DND-41 (cell line): ENCODE measurements at regions not wholly inside any gene's neighbourhood (a gene's known extent, or its start where the extent isn't known, plus 50 kb on each side); places are given as distances from the start of the nearest gene placed in this dataset.

Experiments
- ATAC-seq: fragments of 200-7000 bp; cut with Tn5 transposase; 3 replicates; pipeline ENCODE4 v1.9.1; 2021; ENCODE audit warnings: low read depth; ENCODE audit not compliant: insufficient read depth
- DNase-seq: peaks from one replicate; pipeline ENCODE4 v3.0.0-alpha.2; 2020
- H2AFZ ChIP-seq: 2 replicates; pipeline ENCODE4 v1.6.0; 2012; ENCODE audit warnings: low read depth, low read length
- H3K27ac ChIP-seq: 2 replicates; pipeline ENCODE4 v1.5.1; 2012; ENCODE audit warnings: low read length, inconsistent platforms
- H3K27me3 ChIP-seq: fragments of 200-600 bp; sonication (generic); 2 replicates; pipeline ENCODE4 v1.6.0; 2012; ENCODE audit warnings: low read length, mild to moderate bottlenecking, inconsistent platforms; ENCODE audit not compliant: insufficient read depth, poor library complexity
- H3K36me3 ChIP-seq: 2 replicates; pipeline ENCODE4 v1.5.1; 2012; ENCODE audit warnings: low read length, inconsistent platforms; ENCODE audit not compliant: insufficient read depth
- H3K4me1 ChIP-seq: 2 replicates; pipeline ENCODE4 v1.5.1; 2012; ENCODE audit warnings: mild to moderate bottlenecking, low read length; ENCODE audit not compliant: insufficient read depth
- H3K4me2 ChIP-seq: 2 replicates; pipeline ENCODE4 v1.6.0; 2012; ENCODE audit warnings: mild to moderate bottlenecking, moderate library complexity, low read length, inconsistent platforms; ENCODE audit not compliant: insufficient read depth
- H3K4me3 ChIP-seq, 2 experiments: fragments of 200-600 bp in 1 of 2; shearing (Covaris generic) in 1 of 2; 2 replicates each; pipeline ENCODE4 v1.5.1; 2012 to 2016; ENCODE audit warnings: inconsistent platforms in 2 of 2, low read length in 2 of 2, mild to moderate bottlenecking in 2 of 2, low read depth in 1 of 2, moderate library complexity in 1 of 2
- H3K79me2 ChIP-seq: 2 replicates; pipeline ENCODE4 v1.6.0; 2012; ENCODE audit warnings: low read length, inconsistent platforms; ENCODE audit not compliant: insufficient read depth
- H3K9ac ChIP-seq: 2 replicates; pipeline ENCODE4 v1.6.0; 2012; ENCODE audit warnings: low read depth, mild to moderate bottlenecking, inconsistent platforms, low read length, moderate library complexity
- H3K9me3 ChIP-seq: 2 replicates; pipeline ENCODE4 v1.5.1; 2012; ENCODE audit warnings: low read length, moderate library complexity, mild to moderate bottlenecking, inconsistent platforms; ENCODE audit not compliant: insufficient read depth, severe bottlenecking
- H4K20me1 ChIP-seq: 2 replicates; pipeline ENCODE4 v1.6.0; 2012; ENCODE audit warnings: low read length; ENCODE audit not compliant: insufficient read depth
- CTCF ChIP-seq: IDR thresholded peaks from 2 replicates; pipeline ENCODE4 v1.5.1; 2012; ENCODE audit warnings: borderline replicate concordance, low read length, moderate library complexity, mild to moderate bottlenecking; ENCODE audit not compliant: poor library complexity, severe bottlenecking; ENCODE audit errors: extremely low read depth
- EZH2 ChIP-seq: IDR thresholded peaks from 3 replicates; pipeline ENCODE4 v1.6.1; 2012; ENCODE audit warnings: borderline replicate concordance, low read depth, mild to moderate bottlenecking, moderate library complexity, low read length, inconsistent platforms; ENCODE audit not compliant: severe bottlenecking

DNA sequence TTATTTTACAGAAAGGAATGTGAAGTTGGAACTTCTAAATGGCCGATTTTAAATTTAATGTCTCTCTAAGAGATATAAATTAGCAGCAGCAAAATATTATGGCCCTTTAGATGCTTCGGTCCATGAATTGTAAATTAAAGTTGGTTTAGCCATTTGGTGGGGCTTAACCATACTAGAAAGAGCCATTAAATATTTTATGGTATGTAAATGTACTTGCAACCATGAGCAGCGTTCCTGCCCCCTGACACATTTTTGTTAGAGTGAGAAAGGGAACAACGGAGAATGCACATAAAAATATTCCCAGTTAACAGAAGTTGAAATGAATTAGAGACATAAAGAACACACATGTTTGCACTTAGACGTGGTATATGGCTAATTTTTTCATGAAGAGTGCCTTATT, 237.9 kb downstream of the MYLK4 start:
- H3K9ac ChIP-seq = no peak overlapping the region
- H3K4me3 ChIP-seq = no peak overlapping the region
- H4K20me1 ChIP-seq = no peaks in the 10 kb centered on the region
- no peak overlapping the region for H3K27ac ChIP-seq
- no peaks in the 10 kb centered on the region for H3K36me3 ChIP-seq
- TF ChIP-seq CTCF = no peak
- TF ChIP-seq EZH2 = no peak
- no peaks in the 10 kb centered on the region for H3K4me1 ChIP-seq
- H2AFZ ChIP-seq = no peak overlapping the region
- H3K4me2 ChIP-seq = no peak overlapping the region
- H3K27me3 ChIP-seq = peaks cover 19% of the 10 kb centered on the region
- no peak for ATAC-seq
- no peaks in the 10 kb centered on the region for H3K9me3 ChIP-seq
- no peaks in the 10 kb centered on the region for H3K79me2 ChIP-seq
- no peak for DNase-seq

- Histone ChIP-seq H3K27ac (no peak overlapping the region), H3K9me3 (no peaks in the 10 kb centered on the region), H4K20me1 (no peaks in the 10 kb centered on the region), H3K79me2 (no peaks in the 10 kb centered on the region), H3K36me3 (no peaks in the 10 kb centered on the region), H2AFZ (no peak overlapping the region), H3K9ac (no peak overlapping the region), H3K27me3 (peaks cover 25% of the 10 kb centered on the region), H3K4me3 (no peak overlapping the region), H3K4me1 (no peaks in the 10 kb centered on the region), H3K4me2 (no peak overlapping the region)
- TF ChIP-seq EZH2 (no peak), CTCF (no peak)
- DNase-seq (no peak), ATAC-seq (no peak)
These were observed 240.4 kb downstream of the MYLK4 start for GRCh38 chr6:2510316-2510715.

DNA sequence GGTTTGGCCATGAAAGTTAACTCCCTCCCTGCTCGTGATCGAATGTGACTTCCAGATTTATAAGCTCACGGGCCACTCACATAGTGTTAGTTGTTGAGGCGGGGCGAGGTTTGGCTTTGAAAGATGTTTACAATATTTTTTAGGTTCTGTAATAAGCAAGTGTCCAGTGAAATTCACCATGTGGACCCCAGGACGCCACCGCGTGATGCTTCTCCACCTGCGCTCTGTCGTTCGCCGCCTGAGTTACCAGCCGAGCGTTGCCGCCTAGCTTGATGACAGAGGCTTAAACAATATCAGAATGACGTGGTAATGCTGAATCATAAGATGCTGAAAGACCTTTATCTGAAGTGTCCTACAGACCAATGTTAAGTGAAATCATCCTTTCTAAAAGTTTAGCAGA, 241.0 kb downstream of the MYLK4 start:
- H3K9ac ChIP-seq = no peak overlapping the region
- DNase-seq (no peak), ATAC-seq (no peak)
- H3K9me3 ChIP-seq = no peaks in the 10 kb centered on the region
- peaks cover 21% of the 10 kb centered on the region for H3K27me3 ChIP-seq
- H3K36me3 ChIP-seq = no peaks in the 10 kb centered on the region
- TF ChIP-seq EZH2 (no peak), CTCF (no peak)
- no peaks in the 10 kb centered on the region for H3K4me1 ChIP-seq
- no peaks in the 10 kb centered on the region for H4K20me1 ChIP-seq
- no peak overlapping the region for H3K27ac ChIP-seq
- no peak overlapping the region for H2AFZ ChIP-seq
- H3K4me3 ChIP-seq = no peak overlapping the region
- no peaks in the 10 kb centered on the region for H3K79me2 ChIP-seq
- H3K4me2 ChIP-seq = no peak overlapping the region

DNA sequence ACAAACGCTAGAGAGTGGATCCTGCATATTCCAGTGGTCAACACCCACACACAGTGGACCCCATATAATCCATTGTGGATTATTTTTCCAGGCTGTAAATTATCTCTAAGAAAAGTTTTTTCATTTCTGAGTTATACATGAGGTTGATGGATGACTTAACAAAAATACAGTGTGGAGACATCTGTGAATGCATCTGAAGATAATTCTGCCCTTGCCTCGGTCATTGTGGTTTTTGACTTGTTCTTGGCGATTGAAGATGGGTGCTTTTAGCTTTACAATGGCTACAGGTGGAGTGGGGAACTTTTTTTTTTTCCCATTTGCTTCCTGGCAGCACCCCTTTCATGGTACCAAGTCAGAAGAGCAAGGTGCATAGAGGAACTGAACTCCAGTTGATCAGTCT, 242.7 kb downstream of the MYLK4 start:
- Histone ChIP-seq H3K4me1 (no peaks in the 10 kb centered on the region), H3K4me2 (no peak overlapping the region), H2AFZ (no peak overlapping the region), H3K27me3 (peaks cover 19% of the 10 kb centered on the region), H3K27ac (no peak overlapping the region), H3K4me3 (no peak overlapping the region), H3K9ac (no peak overlapping the region), H3K9me3 (no peaks in the 10 kb centered on the region), H3K36me3 (no peaks in the 10 kb centered on the region), H4K20me1 (no peaks in the 10 kb centered on the region), H3K79me2 (no peaks in the 10 kb centered on the region)
- DNase-seq (no peak), ATAC-seq (no peak)
- TF ChIP-seq CTCF = no peak
- no peak for TF ChIP-seq EZH2
